ENCODE measurements at regions not wholly inside any gene's neighbourhood (a gene's known extent, or its start where the extent isn't known, plus 50 kb on each side); places are given as distances from the start of the nearest gene placed in this dataset.

DNA sequence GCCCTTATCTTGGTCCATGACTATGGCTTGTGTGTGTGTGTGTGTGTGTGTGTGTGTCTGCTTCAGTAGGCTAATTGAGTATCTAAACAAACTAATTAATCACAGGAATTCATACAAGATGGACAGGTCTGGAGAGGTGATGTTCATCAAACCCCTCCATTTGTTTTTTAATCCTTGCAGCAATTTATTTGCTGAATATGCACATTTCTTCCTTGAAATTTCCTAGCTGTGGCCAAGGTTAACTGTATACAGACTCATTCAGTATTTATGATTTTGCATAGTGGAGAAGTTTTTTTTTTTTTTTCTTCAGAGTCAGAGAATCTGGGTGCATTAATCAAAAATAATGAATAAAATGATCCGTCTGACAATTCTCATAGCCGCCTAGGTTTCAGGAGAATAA is 74.7 kb upstream of the TSHZ3 start:
- no peak for TF ChIP-seq HMGA1 (CRISPR knock-in tag; conservative IDR thresholded peaks at IDR 0.05)
- TF ChIP-seq, protein P1, sequence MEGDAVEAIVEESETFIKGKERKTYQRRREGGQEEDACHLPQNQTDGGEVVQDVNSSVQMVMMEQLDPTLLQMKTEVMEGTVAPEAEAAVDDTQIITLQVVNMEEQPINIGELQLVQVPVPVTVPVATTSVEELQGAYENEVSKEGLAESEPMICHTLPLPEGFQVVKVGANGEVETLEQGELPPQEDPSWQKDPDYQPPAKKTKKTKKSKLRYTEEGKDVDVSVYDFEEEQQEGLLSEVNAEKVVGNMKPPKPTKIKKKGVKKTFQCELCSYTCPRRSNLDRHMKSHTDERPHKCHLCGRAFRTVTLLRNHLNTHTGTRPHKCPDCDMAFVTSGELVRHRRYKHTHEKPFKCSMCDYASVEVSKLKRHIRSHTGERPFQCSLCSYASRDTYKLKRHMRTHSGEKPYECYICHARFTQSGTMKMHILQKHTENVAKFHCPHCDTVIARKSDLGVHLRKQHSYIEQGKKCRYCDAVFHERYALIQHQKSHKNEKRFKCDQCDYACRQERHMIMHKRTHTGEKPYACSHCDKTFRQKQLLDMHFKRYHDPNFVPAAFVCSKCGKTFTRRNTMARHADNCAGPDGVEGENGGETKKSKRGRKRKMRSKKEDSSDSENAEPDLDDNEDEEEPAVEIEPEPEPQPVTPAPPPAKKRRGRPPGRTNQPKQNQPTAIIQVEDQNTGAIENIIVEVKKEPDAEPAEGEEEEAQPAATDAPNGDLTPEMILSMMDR (CRISPR knock-in tag; IDR thresholded peaks at IDR 0.05), result no peak
- no peak for TF ChIP-seq SRF (IDR thresholded peaks at IDR 0.05; ENCODE audit: low read depth, low read length)
- no peak for TF ChIP-seq ZNF281 (CRISPR knock-in tag; IDR thresholded peaks at IDR 0.05; ENCODE audit: borderline replicate concordance)
- no peak for TF ChIP-seq IKZF1 (IDR thresholded peaks at IDR 0.05)
- no peak for TF ChIP-seq MYC (CRISPR knock-in tag; IDR thresholded peaks at IDR 0.05; ENCODE audit: borderline replicate concordance)
- TF ChIP-seq ZNF235 (CRISPR knock-in tag; IDR thresholded peaks at IDR 0.05; ENCODE audit: borderline replicate concordance), result no peak
- TF ChIP-seq, protein P2, sequence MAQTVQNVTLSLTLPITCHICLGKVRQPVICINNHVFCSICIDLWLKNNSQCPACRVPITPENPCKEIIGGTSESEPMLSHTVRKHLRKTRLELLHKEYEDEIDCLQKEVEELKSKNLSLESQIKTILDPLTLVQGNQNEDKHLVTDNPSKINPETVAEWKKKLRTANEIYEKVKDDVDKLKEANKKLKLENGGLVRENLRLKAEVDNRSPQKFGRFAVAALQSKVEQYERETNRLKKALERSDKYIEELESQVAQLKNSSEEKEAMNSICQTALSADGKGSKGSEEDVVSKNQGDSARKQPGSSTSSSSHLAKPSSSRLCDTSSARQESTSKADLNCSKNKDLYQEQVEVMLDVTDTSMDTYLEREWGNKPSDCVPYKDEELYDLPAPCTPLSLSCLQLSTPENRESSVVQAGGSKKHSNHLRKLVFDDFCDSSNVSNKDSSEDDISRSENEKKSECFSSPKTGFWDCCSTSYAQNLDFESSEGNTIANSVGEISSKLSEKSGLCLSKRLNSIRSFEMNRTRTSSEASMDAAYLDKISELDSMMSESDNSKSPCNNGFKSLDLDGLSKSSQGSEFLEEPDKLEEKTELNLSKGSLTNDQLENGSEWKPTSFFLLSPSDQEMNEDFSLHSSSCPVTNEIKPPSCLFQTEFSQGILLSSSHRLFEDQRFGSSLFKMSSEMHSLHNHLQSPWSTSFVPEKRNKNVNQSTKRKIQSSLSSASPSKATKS (CRISPR knock-in tag; IDR thresholded peaks at IDR 0.05), result no peak
- TF ChIP-seq KIAA2018 (CRISPR knock-in tag; IDR thresholded peaks at IDR 0.05; ENCODE audit: borderline replicate concordance), result no peak
- TF ChIP-seq REL (CRISPR knock-in tag; conservative IDR thresholded peaks at IDR 0.05), result no peak

All from HepG2 (cell line).